ENCODE measurements at regions not wholly inside any gene's neighbourhood (a gene's known extent, or its start where the extent isn't known, plus 50 kb on each side); places are given as distances from the start of the nearest gene placed in this dataset.

DNA sequence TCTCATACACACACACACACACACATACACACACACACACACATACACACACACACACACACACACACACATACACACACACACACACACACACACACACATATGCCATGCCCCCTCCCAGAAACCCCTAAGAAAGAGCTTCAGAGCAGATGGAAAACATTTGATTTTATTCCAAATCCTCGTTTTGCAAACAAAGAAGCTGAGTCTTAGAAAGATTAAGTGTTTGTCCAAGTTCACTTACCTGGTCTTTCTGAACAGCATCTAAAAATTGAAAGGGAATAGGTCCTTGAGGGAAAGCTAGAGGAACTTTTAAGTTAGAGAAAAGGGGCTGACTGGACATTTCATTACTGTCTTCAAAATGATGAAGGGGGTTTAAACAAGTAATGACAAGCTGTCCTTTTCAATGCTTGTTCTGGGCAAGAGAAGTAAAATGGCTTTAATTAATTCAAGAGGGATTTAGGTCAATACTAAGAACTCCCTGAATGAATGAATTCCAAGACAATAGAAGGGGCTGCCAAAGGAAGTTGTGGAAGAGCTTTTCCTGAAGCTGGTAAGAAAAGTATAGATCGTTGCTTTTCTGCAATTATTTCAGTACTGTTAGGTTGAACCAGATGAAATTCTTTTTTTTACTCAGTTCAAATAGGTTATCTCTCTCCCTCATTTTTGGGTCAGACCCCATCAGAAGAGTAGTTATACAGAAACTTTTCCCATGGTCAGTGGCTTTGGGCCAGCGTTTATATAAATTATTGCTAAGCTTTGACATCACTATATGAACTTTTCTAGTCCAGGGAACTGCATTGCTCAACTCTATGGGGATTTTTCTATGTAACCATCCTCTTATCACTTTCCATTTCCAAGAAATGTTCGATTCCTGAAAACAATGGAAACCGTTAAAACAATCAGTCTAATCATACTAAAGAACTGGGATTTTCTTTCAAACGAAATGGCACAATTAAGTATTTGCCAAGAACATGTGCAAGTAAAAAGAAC, 261.4 kb downstream of the MTERF1 start:
- TF ChIP-seq EZH2 (IDR thresholded peaks at IDR 0.05; ENCODE audit: insufficient read depth, poor library complexity, severe bottlenecking): no peak
- no peak for TF ChIP-seq EZH2phosphoT487 (IDR thresholded peaks at IDR 0.05; ENCODE audit: insufficient read depth, low read depth)

All from GM23248 (cell line).